ENCODE measurements at regions not wholly inside any gene's neighbourhood (a gene's known extent, or its start where the extent isn't known, plus 50 kb on each side); places are given as distances from the start of the nearest gene placed in this dataset.
"Not testable (repeated sequence)": the region's sequence is repeated elsewhere in the genome, so short reads cannot be mapped to it uniquely, and the experiment has no call there.

DNA sequence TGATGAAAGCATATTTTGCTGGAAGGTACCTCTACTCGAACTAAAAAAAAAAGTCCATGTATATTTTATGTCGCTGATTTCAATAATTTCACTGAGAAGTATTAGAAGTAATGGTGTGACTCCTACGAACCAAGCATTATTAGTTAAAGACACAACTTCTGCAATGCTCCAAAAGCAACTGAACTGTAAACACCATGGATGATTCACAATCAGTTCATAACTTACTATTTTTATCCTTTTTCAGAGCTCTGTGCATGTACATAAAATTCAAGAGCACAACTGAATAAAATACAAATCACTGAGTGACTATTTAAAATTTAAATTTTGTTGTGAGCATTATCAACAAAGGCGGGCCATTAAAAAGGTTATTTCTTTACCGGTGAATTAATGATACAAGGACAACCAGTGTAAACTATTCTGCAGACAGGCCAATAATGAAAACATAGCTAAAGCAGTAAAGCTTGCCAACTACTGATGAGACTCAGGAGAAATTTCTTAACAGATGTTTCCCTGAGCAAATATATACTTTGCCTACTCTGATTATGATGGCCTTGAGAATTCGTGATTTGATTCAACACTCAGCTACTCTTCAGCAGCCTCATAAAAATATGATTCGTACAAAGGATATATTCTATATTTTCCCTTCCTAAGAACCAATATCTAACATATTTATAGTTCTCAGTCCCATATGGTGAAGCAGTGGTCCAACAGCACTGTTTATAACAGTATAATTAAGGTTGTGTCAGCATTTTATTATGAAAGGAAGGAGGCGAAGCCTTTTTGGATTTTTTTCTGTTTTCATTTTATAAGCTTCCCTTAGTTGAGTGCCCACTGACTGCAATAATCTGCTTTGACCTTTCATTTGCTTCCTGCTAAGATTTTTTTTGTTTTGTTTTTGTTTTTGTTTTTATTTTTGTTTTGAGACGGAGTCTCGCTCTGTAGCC lies 62.8 kb upstream of the NEIL3 start:
- DNase-seq (ENCODE audit: low spot score): no peak

DNA sequence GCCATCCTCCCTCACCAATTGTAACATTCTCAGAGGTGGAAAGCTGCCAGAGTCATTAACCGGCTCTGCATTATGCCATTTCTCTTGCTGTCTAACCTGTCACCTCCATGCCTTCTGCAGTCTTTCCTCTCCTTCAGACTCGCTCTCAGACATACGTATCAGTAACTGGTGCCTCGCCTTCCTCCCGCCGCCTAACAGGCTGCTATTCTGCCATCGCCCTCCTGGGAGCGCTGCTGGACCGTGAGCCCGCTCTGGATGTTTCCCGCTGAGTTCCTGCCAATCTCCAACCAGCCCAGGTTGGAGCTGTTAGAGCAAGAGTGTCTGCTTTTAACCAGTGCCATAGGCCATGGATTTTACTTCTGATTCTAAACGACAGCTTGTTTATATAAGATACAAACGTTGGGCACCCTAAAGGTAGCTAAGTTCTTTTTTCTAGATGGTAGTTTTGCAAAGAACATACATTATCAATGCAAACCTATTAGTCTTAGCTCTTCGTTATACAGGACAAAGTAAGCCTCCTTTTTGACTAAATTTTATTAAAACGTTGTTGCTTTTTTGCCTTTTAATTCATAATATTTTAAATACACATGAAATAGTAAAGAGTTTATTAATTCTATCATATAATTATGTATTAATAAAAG lies 59.5 kb upstream of the NEIL3 start:
- DNase-seq (ENCODE audit: low spot score): peak; percentile 63

- DNase-seq (ENCODE audit: low spot score): no peak
Observed at GRCh38 chr4:177251237-177251636, 58.4 kb upstream of the NEIL3 start.

GRCh38 chr4:177255359-177255758 lies 54.3 kb upstream of the NEIL3 start:
- DNase-seq (ENCODE audit: low spot score): no peak

- DNase-seq (ENCODE audit: low spot score): no peak
Observed at GRCh38 chr4:177256950-177257349, 52.7 kb upstream of the NEIL3 start.

GRCh38 chr4:177259466-177259865 lies 50.2 kb upstream of the NEIL3 start:
- not testable (repeated sequence) for DNase-seq (ENCODE audit: low spot score)

Data from pons (tissue), 1 donor.